Fibroblast of peridontal ligament (primary cell): ENCODE measurements at regions not wholly inside any gene's neighbourhood (a gene's known extent, or its start where the extent isn't known, plus 50 kb on each side); places are given as distances from the start of the nearest gene placed in this dataset.
"Not testable (repeated sequence)": the region's sequence is repeated elsewhere in the genome, so short reads cannot be mapped to it uniquely, and the experiment has no call there.

Source experiments
- DNase-seq: peaks from one replicate; pipeline ENCODE4 v3.0.0-alpha.2; 2010; ENCODE audit errors: extremely low read depth

- DNase-seq: no peak
Measured at GRCh38 chr11:23751280-23751679, 745.6 kb upstream of the LUZP2 start.

GRCh38 chr11:23755076-23755475 is 741.8 kb upstream of the LUZP2 start:
- DNase-seq: peak; percentile 62

- peak; percentile 36 for DNase-seq
Measured at GRCh38 chr11:23755769-23756168, 741.1 kb upstream of the LUZP2 start.

- no peak for DNase-seq
Measured at GRCh38 chr11:23759489-23759888, 737.4 kb upstream of the LUZP2 start.

- DNase-seq: no peak
Measured at GRCh38 chr11:23764286-23764685, 732.6 kb upstream of the LUZP2 start.

- peak; percentile 67 for DNase-seq
Measured at GRCh38 chr11:23765682-23766252, 731.1 kb upstream of the LUZP2 start.

GRCh38 chr11:23767576-23767975 is 729.3 kb upstream of the LUZP2 start:
- DNase-seq: peak; percentile 36

GRCh38 chr11:23769214-23769613 is 727.6 kb upstream of the LUZP2 start:
- no peak for DNase-seq

GRCh38 chr11:23772081-23772480 is 724.8 kb upstream of the LUZP2 start:
- DNase-seq: peak; percentile 91

- peak; percentile 50 for DNase-seq
Measured at GRCh38 chr11:23778971-23779370, 717.9 kb upstream of the LUZP2 start.

- peak; percentile 16 for DNase-seq
Measured at GRCh38 chr11:23780231-23780630, 716.6 kb upstream of the LUZP2 start.

- no peak for DNase-seq
Measured at GRCh38 chr11:23781803-23782560, 714.9 kb upstream of the LUZP2 start.

GRCh38 chr11:23786974-23787373 is 709.9 kb upstream of the LUZP2 start:
- DNase-seq: not testable (repeated sequence)

- DNase-seq: no peak
Measured at GRCh38 chr11:23789200-23789853, 707.5 kb upstream of the LUZP2 start.

- DNase-seq: peak; percentile 54
Measured at GRCh38 chr11:23789938-23790371, 706.9 kb upstream of the LUZP2 start.

GRCh38 chr11:23797624-23798419 is 699.0 kb upstream of the LUZP2 start:
- no peak for DNase-seq

GRCh38 chr11:23834306-23834705 is 662.5 kb upstream of the LUZP2 start:
- DNase-seq: peak; percentile 52

GRCh38 chr11:23836981-23837380 is 659.9 kb upstream of the LUZP2 start:
- peak; percentile 34 for DNase-seq

GRCh38 chr11:23840872-23841271 is 656.0 kb upstream of the LUZP2 start:
- no peak for DNase-seq

GRCh38 chr11:23846902-23847422 is 649.9 kb upstream of the LUZP2 start:
- no peak for DNase-seq

GRCh38 chr11:23851216-23851615 is 645.6 kb upstream of the LUZP2 start:
- no peak for DNase-seq

- DNase-seq: peak; percentile 82
Measured at GRCh38 chr11:23856654-23857053, 640.2 kb upstream of the LUZP2 start.
